HepG2 (cell line): ENCODE measurements at regions not wholly inside any gene's neighbourhood (a gene's known extent, or its start where the extent isn't known, plus 50 kb on each side); places are given as distances from the start of the nearest gene placed in this dataset.

Experiments
- MAFK ChIP-seq, 2 experiments: IDR thresholded peaks in 1 of 2; conservative IDR thresholded peaks in 1 of 2; 2 replicates each; pipeline ENCODE4 v1.6.1; 2011; ENCODE audit warnings: improper control_type of control experiment in 2 of 2, low read length in 2 of 2
- ZNF674 ChIP-seq: sonication (generic); formaldehyde crosslinking; IDR thresholded peaks from 2 replicates; pipeline ENCODE4 v1.5.0; 2020; ENCODE audit warnings: low read depth, mild to moderate bottlenecking, missing genetic modification reagents
- ZSCAN12 ChIP-seq: sonication (generic); formaldehyde crosslinking; IDR thresholded peaks from 2 replicates; pipeline ENCODE4 v1.9.0; 2021; ENCODE audit warnings: mild to moderate bottlenecking, missing genetic modification reagents
- TF ChIP-seq, protein P1 (sequence below): sonication (generic); formaldehyde crosslinking; IDR thresholded peaks from 2 replicates; pipeline ENCODE4 v1.5.0; 2020; ENCODE audit warnings: mild to moderate bottlenecking, missing genetic modification reagents, moderate library complexity
- TF ChIP-seq, protein P2 (sequence below): IDR thresholded peaks from 2 replicates; pipeline ENCODE4 v1.6.1; 2016; ENCODE audit warnings: low read depth, missing genetic modification reagents, missing compliant biosample characterization

DNA sequence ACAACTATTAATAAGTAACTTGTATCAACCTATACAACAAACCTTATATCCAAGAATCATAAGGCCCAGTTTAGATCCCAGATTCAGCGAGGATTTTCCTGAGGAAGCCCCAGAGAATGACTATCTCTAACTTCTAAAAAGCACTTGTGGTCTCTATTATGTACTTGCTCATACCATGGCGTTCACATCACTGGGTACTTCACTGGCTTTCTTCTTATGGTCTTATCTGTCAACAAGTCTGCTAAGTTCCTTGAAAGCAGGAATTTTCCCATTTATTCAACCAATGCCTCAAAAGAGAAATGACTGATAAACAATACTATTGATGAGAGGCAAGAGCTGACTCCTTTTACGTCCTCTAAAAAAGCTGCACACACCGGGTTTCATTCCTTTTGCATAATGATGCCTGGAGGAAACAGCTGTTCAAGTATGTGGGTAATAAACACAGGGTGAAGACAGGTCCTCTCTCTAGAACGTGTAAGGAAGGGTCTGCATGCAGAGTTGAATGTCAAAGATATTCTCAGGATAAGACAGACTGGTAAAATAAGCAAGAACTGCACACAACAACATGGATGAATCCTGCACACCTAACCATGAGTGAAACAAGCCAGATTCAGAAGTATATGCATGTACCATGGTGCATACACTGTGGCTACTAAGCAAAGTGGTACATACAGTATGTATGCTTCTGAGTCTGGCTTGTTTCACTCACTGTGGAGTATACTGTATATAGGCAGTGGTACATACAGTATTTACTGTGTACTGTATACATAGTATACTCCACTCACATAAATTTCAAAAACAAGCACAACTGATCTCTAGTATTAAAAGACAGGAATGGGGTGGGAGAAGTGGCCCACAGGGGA lies 408.7 kb downstream of the SHQ1 start:
- TF ChIP-seq, protein P1, sequence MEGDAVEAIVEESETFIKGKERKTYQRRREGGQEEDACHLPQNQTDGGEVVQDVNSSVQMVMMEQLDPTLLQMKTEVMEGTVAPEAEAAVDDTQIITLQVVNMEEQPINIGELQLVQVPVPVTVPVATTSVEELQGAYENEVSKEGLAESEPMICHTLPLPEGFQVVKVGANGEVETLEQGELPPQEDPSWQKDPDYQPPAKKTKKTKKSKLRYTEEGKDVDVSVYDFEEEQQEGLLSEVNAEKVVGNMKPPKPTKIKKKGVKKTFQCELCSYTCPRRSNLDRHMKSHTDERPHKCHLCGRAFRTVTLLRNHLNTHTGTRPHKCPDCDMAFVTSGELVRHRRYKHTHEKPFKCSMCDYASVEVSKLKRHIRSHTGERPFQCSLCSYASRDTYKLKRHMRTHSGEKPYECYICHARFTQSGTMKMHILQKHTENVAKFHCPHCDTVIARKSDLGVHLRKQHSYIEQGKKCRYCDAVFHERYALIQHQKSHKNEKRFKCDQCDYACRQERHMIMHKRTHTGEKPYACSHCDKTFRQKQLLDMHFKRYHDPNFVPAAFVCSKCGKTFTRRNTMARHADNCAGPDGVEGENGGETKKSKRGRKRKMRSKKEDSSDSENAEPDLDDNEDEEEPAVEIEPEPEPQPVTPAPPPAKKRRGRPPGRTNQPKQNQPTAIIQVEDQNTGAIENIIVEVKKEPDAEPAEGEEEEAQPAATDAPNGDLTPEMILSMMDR (CRISPR knock-in tag): no peak
- TF ChIP-seq, protein P2, sequence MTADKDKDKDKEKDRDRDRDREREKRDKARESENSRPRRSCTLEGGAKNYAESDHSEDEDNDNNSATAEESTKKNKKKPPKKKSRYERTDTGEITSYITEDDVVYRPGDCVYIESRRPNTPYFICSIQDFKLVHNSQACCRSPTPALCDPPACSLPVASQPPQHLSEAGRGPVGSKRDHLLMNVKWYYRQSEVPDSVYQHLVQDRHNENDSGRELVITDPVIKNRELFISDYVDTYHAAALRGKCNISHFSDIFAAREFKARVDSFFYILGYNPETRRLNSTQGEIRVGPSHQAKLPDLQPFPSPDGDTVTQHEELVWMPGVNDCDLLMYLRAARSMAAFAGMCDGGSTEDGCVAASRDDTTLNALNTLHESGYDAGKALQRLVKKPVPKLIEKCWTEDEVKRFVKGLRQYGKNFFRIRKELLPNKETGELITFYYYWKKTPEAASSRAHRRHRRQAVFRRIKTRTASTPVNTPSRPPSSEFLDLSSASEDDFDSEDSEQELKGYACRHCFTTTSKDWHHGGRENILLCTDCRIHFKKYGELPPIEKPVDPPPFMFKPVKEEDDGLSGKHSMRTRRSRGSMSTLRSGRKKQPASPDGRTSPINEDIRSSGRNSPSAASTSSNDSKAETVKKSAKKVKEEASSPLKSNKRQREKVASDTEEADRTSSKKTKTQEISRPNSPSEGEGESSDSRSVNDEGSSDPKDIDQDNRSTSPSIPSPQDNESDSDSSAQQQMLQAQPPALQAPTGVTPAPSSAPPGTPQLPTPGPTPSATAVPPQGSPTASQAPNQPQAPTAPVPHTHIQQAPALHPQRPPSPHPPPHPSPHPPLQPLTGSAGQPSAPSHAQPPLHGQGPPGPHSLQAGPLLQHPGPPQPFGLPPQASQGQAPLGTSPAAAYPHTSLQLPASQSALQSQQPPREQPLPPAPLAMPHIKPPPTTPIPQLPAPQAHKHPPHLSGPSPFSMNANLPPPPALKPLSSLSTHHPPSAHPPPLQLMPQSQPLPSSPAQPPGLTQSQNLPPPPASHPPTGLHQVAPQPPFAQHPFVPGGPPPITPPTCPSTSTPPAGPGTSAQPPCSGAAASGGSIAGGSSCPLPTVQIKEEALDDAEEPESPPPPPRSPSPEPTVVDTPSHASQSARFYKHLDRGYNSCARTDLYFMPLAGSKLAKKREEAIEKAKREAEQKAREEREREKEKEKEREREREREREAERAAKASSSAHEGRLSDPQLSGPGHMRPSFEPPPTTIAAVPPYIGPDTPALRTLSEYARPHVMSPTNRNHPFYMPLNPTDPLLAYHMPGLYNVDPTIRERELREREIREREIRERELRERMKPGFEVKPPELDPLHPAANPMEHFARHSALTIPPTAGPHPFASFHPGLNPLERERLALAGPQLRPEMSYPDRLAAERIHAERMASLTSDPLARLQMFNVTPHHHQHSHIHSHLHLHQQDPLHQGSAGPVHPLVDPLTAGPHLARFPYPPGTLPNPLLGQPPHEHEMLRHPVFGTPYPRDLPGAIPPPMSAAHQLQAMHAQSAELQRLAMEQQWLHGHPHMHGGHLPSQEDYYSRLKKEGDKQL: no peak
- TF ChIP-seq MAFK (conservative IDR thresholded peaks at IDR 0.05 in 1 of 2, IDR thresholded peaks at IDR 0.05 in 1 of 2; ENCODE audit: low read length in 2 of 2): no peak
- no peak for TF ChIP-seq ZNF674 (CRISPR knock-in tag)
- TF ChIP-seq ZSCAN12 (CRISPR knock-in tag): no peak
